ENCODE measurements at regions not wholly inside any gene's neighbourhood (a gene's known extent, or its start where the extent isn't known, plus 50 kb on each side); places are given as distances from the start of the nearest gene placed in this dataset.

GRCh38 chr3:17901893-17902292, 159.5 kb upstream of the TBC1D5 start (continued):
- no peak for TF ChIP-seq FOSL2 (IDR thresholded peaks at IDR 0.05)
- no peak for TF ChIP-seq FOSL2 (CRISPR knock-in tag; IDR thresholded peaks at IDR 0.05)
- no peak for TF ChIP-seq GATA3 (IDR thresholded peaks at IDR 0.05; ENCODE audit: borderline replicate concordance)
- TF ChIP-seq ZSCAN20 (CRISPR knock-in tag; IDR thresholded peaks at IDR 0.05): no peak
- TF ChIP-seq RCOR1 (IDR thresholded peaks at IDR 0.05; ENCODE audit: low read depth, low read length): no peak
- no peak for TF ChIP-seq HOXB5 (CRISPR knock-in tag; IDR thresholded peaks at IDR 0.05)

- 0% methylated on average over 1 of the region's 1 CpG for WGBS (ENCODE audit: missing lambda C conversion rate)
- no peak overlapping the region for H3K4me2 ChIP-seq
- peak in 1 of 2 experiments; percentile 62 for DNase-seq (ENCODE audit: low read depth in 1 of 2, low spot score in 1 of 2)
- H3K27ac ChIP-seq: no peak overlapping the region
- no peak for FAIRE-seq
- H3K4me1 ChIP-seq: no peaks in the 10 kb centered on the region
- ChIA-PET POLR2A (no interaction called here), CTCF (interaction anchor here (0.6 to 2.5 kb wide), 19 partner anchors 11 to 551 kb away, joined by 3 to 16 read pairs (median 3); no protein-coding TSS in a partner anchor)
- peak; percentile 47 to 83; a peak in 4 of 6 replicates for ATAC-seq
- no peaks in the 10 kb centered on the region for H3K9me3 ChIP-seq
- no peak overlapping the region for H3K4me3 ChIP-seq
- TF ChIP-seq SMC3 (IDR thresholded peaks at IDR 0.05) (peak; percentile 48; the same call in 2 of the 3 replicates), HOXA7 (CRISPR knock-in tag; IDR thresholded peaks at IDR 0.05) (no peak), RAD21 (conservative IDR thresholded peaks at IDR 0.05 in 1 of 2, IDR thresholded peaks at IDR 0.05 in 1 of 2) (peak; percentile 70 to 74), CTCF (IDR thresholded peaks at IDR 0.05) (peak; percentile 40)
Observed at GRCh38 chr3:17894434-17895060, 152.1 kb upstream of the TBC1D5 start.

- ChIA-PET CTCF (interaction anchor here (1.3 kb wide), 1 partner anchor 10 kb away, joined by 3 read pairs; no protein-coding TSS in a partner anchor), POLR2A (no interaction called here)
- ATAC-seq (no peak), FAIRE-seq (no peak), DNase-seq (ENCODE audit: low read depth in 1 of 2, low spot score in 1 of 2) (no peak)
- Histone ChIP-seq H3K4me3 (no peak overlapping the region), H3K4me1 (no peaks in the 10 kb centered on the region), H3K9me3 (no peaks in the 10 kb centered on the region), H3K27ac (no peak overlapping the region), H3K4me2 (no peak overlapping the region)
- 79% methylated on average over 4 of the region's 4 CpGs for WGBS (ENCODE audit: missing lambda C conversion rate)
- TF ChIP-seq GATA3 (IDR thresholded peaks at IDR 0.05; ENCODE audit: borderline replicate concordance) (no peak), MAFK (IDR thresholded peaks at IDR 0.05; ENCODE audit: partially characterized antibody) (peak; percentile 47)
Observed at GRCh38 chr3:17891139-17891856, 148.9 kb upstream of the TBC1D5 start.

- H3K4me2 ChIP-seq: no peak overlapping the region
- 73% methylated on average over 3 of the region's 3 CpGs for WGBS (ENCODE audit: missing lambda C conversion rate)
- ChIA-PET CTCF (no interaction called here), POLR2A (no interaction called here)
- TF ChIP-seq RARB (CRISPR knock-in tag; IDR thresholded peaks at IDR 0.05) (no peak), HOXB13 (CRISPR knock-in tag; IDR thresholded peaks at IDR 0.05; ENCODE audit: low read depth) (no peak), E2F6 (IDR thresholded peaks at IDR 0.05; ENCODE audit: borderline replicate concordance, low read depth) (no peak), USF2 (IDR thresholded peaks at IDR 0.05) (no peak), EP300 (IDR thresholded peaks at IDR 0.05) (no peak), ESRRA (IDR thresholded peaks at IDR 0.05; ENCODE audit: borderline replicate concordance, low read length) (no peak), HOXB5 (CRISPR knock-in tag; IDR thresholded peaks at IDR 0.05) (no peak), HEYL (CRISPR knock-in tag; IDR thresholded peaks at IDR 0.05) (no peak), ZC3H11A (IDR thresholded peaks at IDR 0.05) (no peak), SREBF2 (IDR thresholded peaks at IDR 0.05) (no peak), CHD4 (IDR thresholded peaks at IDR 0.05; ENCODE audit: borderline replicate concordance) (no peak), FOSL2 (IDR thresholded peaks at IDR 0.05) (no peak), FOSL2 (CRISPR knock-in tag; IDR thresholded peaks at IDR 0.05) (no peak), SMC3 (IDR thresholded peaks at IDR 0.05) (no peak)
- no peak for FAIRE-seq
- H3K4me1 ChIP-seq: no peaks in the 10 kb centered on the region
- no peak for DNase-seq (ENCODE audit: low read depth in 1 of 2, low spot score in 1 of 2)
- H3K4me3 ChIP-seq: no peak overlapping the region
- no peak for ATAC-seq
- no peak overlapping the region for H3K27ac ChIP-seq
- no peaks in the 10 kb centered on the region for H3K9me3 ChIP-seq
Observed at GRCh38 chr3:17885986-17886385, 143.6 kb upstream of the TBC1D5 start.

Measured in A549 (cell line).